Activated CD4-positive, CD25-positive, alpha-beta regulatory T cell treated with anti-CD3 and anti-CD28 coated beads, Interleukin-2, amount 50 U/mL, for 72 hours (primary cell): ENCODE measurements at regions not wholly inside any gene's neighbourhood (a gene's known extent, or its start where the extent isn't known, plus 50 kb on each side); places are given as distances from the start of the nearest gene placed in this dataset.

Experiments used
- DNase-seq: peaks from one replicate; pipeline ENCODE4 v3.0.0; 2021

- DNase-seq, result no peak
Observed at GRCh38 chrX:39302838-39303237, 501.6 kb downstream of the MID1IP1 start.

- no peak for DNase-seq
Observed at GRCh38 chrX:39304746-39305145, 503.5 kb downstream of the MID1IP1 start.

GRCh38 chrX:39307488-39307887, 506.2 kb downstream of the MID1IP1 start:
- DNase-seq, result no peak

- DNase-seq, result no peak
Observed at GRCh38 chrX:39308126-39308525, 506.9 kb downstream of the MID1IP1 start.

- no peak for DNase-seq
Observed at GRCh38 chrX:39309018-39309635, 507.9 kb downstream of the MID1IP1 start.

- DNase-seq, result no peak
Observed at GRCh38 chrX:39309721-39310152, 508.5 kb downstream of the MID1IP1 start.

GRCh38 chrX:39310891-39311290, 509.6 kb downstream of the MID1IP1 start:
- no peak for DNase-seq

- DNase-seq, result no peak
Observed at GRCh38 chrX:39311646-39312045, 510.4 kb downstream of the MID1IP1 start.

GRCh38 chrX:39313146-39313545, 511.9 kb downstream of the MID1IP1 start:
- no peak for DNase-seq

- no peak for DNase-seq
Observed at GRCh38 chrX:39318506-39319343, 517.5 kb downstream of the MID1IP1 start.

- DNase-seq, result no peak
Observed at GRCh38 chrX:39320165-39320564, 518.9 kb downstream of the MID1IP1 start.

- no peak for DNase-seq
Observed at GRCh38 chrX:39322496-39322895, 521.2 kb downstream of the MID1IP1 start.

GRCh38 chrX:39324233-39324930, 523.1 kb downstream of the MID1IP1 start:
- DNase-seq, result no peak

- no peak for DNase-seq
Observed at GRCh38 chrX:39327255-39327654, 526.0 kb downstream of the MID1IP1 start.

- DNase-seq, result no peak
Observed at GRCh38 chrX:39327705-39328104, 526.4 kb downstream of the MID1IP1 start.

GRCh38 chrX:39328661-39329060, 527.4 kb downstream of the MID1IP1 start:
- DNase-seq, result no peak

- no peak for DNase-seq
Observed at GRCh38 chrX:39331082-39331704, 529.9 kb downstream of the MID1IP1 start.

- DNase-seq, result no peak
Observed at GRCh38 chrX:39333451-39333850, 532.2 kb downstream of the MID1IP1 start.

- DNase-seq, result no peak
Observed at GRCh38 chrX:39335513-39336235, 534.4 kb downstream of the MID1IP1 start.

GRCh38 chrX:39336671-39337311, 535.5 kb downstream of the MID1IP1 start:
- DNase-seq, result no peak

- DNase-seq, result no peak
Observed at GRCh38 chrX:39337451-39337850, 536.2 kb downstream of the MID1IP1 start.

GRCh38 chrX:39338583-39338982, 537.3 kb downstream of the MID1IP1 start:
- no peak for DNase-seq
